Tibial artery (tissue), 4 donors: ENCODE measurements at regions not wholly inside any gene's neighbourhood (a gene's known extent, or its start where the extent isn't known, plus 50 kb on each side); places are given as distances from the start of the nearest gene placed in this dataset.

ENCODE experiments used
- DNase-seq, 2 donors: peaks; one replicate each; pipeline ENCODE4 v3.0.0-alpha.2; 2019
- H3K27ac ChIP-seq, 2 donors: fragments of 200-600 bp; sonication (generic) in 1 of 2; 1 replicate in 1 of 2; 2 replicates in 1 of 2; pipeline ENCODE4 v1.5.1; 2018 to 2019; ENCODE audit warnings: mild to moderate bottlenecking in 1 of 2
- H3K27me3 ChIP-seq, 2 donors: fragments of 200-600 bp; sonication (generic) in 1 of 2; one replicate each; pipeline versions ENCODE4 v1.5.1 to v1.6.0; 2016 to 2019
- H3K36me3 ChIP-seq, 3 donors: fragments of 200-600 bp; sonication (generic) in 2 of 3; one replicate each; pipeline ENCODE4 v1.5.1; 2016 to 2019; ENCODE audit warnings: mild to moderate bottlenecking in 2 of 3
- H3K4me1 ChIP-seq, 4 donors: fragments of 200-600 bp; sonication (generic) in 2 of 4; 1 replicate in 3 of 4; 2 replicates in 1 of 4; pipeline ENCODE4 v1.5.1; 2016 to 2019
- H3K4me3 ChIP-seq, 2 donors: fragments of 200-600 bp; sonication (generic) in 1 of 2; 1 replicate in 1 of 2; 2 replicates in 1 of 2; pipeline ENCODE4 v1.5.1; 2018 to 2019; ENCODE audit warnings: mild to moderate bottlenecking in 2 of 2
- H3K9me3 ChIP-seq, 3 donors: fragments of 200-600 bp; sonication (generic) in 1 of 3; one replicate each; pipeline ENCODE4 v1.5.1; 2016 to 2019
- intact Hi-C: fragments of 100-400 bp; cut with DNase I; formaldehyde crosslinking; loops from one replicate; pipeline ENCODE4 v1.15.0; 2023; ENCODE audit warnings: low total_unique reads
- TF ChIP-seq, protein P1 (sequence below), 2 experiments: fragments of 200-600 bp in 1 of 2; fragments of 450-650 bp in 1 of 2; IDR thresholded peaks; one replicate each; pipeline ENCODE4 v1.5.1; 2017 to 2019; ENCODE audit warnings: antibody characterized with exemption in 2 of 2, mild to moderate bottlenecking in 1 of 2, moderate library complexity in 1 of 2

DNA sequence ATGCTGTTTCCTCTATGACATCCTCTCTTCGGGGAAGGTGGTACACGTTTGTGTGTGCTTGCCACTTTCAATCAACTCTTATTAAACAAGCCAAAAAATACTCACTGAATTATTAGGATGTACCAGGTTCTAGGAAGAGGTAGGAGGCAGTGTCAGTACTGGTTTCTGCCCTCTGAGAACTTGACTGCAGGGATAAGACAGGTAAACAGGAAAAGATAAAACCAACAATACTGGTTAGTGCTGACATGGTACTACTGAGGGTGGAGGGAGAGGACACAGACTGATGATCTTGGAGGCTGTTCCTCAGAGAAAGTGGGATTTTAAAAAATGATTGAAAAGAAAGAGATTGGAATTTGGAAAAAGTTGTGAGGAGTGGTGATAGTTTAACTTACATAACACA is 295.2 kb upstream of the PWP1 start:
- intact Hi-C loops = no loop called here
- Histone ChIP-seq H3K27me3 (no peaks in the 10 kb centered on the region), H3K36me3 (no peaks in the 10 kb centered on the region), H3K9me3 (peaks cover 0 to 14% (median 8%) of the 10 kb centered on the region in 3 donors), H3K4me1 (no peaks in the 10 kb centered on the region), H3K4me3 (no peak overlapping the region), H3K27ac (no peak overlapping the region)
- TF ChIP-seq, protein P1, sequence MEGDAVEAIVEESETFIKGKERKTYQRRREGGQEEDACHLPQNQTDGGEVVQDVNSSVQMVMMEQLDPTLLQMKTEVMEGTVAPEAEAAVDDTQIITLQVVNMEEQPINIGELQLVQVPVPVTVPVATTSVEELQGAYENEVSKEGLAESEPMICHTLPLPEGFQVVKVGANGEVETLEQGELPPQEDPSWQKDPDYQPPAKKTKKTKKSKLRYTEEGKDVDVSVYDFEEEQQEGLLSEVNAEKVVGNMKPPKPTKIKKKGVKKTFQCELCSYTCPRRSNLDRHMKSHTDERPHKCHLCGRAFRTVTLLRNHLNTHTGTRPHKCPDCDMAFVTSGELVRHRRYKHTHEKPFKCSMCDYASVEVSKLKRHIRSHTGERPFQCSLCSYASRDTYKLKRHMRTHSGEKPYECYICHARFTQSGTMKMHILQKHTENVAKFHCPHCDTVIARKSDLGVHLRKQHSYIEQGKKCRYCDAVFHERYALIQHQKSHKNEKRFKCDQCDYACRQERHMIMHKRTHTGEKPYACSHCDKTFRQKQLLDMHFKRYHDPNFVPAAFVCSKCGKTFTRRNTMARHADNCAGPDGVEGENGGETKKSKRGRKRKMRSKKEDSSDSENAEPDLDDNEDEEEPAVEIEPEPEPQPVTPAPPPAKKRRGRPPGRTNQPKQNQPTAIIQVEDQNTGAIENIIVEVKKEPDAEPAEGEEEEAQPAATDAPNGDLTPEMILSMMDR (IDR thresholded peaks at IDR 0.05) = no peak
- no peak for DNase-seq

DNA sequence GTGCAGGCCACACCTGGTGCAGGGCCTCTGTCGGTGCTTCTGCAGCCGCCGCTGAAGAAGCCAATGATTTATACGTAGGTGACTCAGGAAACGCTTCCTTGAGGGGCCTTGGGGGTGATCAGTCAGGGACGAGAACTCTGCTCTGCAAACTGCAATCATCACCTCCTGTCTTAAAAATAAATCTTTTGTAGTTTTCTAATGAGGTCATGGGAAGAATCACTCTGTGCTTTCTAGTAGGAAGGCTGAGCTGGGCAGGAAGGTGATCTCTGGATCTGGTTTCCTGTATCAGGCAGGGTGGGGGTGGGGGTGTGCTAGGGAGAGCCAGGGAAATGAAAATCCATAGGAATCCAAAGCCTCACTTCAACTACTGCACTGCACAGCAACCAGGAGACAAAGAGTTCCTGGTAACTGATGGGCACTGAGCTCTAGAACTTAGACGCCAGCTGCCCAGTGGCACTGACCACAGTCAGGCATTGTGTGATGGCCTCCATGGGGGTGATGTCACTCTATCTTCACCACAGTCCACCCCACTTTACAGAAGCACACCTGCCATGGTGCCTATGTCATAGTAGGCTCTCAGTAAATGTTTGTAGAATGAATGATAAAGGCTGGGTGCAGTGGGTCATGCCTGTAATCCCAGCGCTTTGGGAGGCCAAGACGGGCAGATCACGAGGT is 292.4 kb upstream of the PWP1 start:
- Histone ChIP-seq H3K4me3 (no peak overlapping the region), H3K4me1 (no peaks in the 10 kb centered on the region), H3K36me3 (no peaks in the 10 kb centered on the region), H3K27ac (no peak overlapping the region), H3K27me3 (no peaks in the 10 kb centered on the region), H3K9me3 (peaks cover 0 to 14% (median 8%) of the 10 kb centered on the region in 3 donors)
- TF ChIP-seq, protein P1 (IDR thresholded peaks at IDR 0.05) = no peak
- intact Hi-C loops = no loop called here
- DNase-seq = no peak

GRCh38 chr12:107394693-107395092 is 290.9 kb upstream of the PWP1 start:
- Histone ChIP-seq H3K4me3 (no peak overlapping the region), H3K9me3 (peaks cover 0 to 6% (median under 1%) of the 10 kb centered on the region in 3 donors), H3K4me1 (no peaks in the 10 kb centered on the region), H3K27me3 (peaks cover 0 to 4% of the 10 kb centered on the region in 2 donors), H3K36me3 (no peaks in the 10 kb centered on the region), H3K27ac (no peak overlapping the region)
- TF ChIP-seq, protein P1 (IDR thresholded peaks at IDR 0.05) = no peak
- DNase-seq = no peak
- intact Hi-C loops = no loop called here

DNA sequence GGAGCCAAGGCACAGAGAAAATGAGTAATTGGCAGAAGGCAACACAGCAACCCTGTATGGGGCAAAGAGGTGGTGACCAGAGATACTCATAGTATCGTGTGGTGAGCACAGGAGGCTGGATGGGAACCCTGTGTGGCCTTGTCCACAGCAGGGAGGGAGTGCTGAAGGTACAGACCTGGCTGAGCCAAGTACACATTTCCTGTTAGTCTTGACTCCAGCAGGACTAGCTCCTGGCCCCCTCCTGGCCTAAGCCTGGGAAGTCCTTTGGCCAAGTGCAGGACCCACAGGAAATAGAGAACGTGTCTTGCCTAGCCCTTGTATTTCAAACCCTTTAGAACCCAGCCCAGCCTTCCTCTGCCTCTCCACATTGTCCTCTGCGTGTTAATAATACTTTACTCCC is 289.8 kb upstream of the PWP1 start:
- TF ChIP-seq, protein P1 (IDR thresholded peaks at IDR 0.05) = no peak
- Histone ChIP-seq H3K27me3 (peaks cover 0 to 9% of the 10 kb centered on the region in 2 donors), H3K4me1 (no peaks in the 10 kb centered on the region), H3K27ac (no peak overlapping the region), H3K4me3 (no peak overlapping the region), H3K9me3 (no peaks in the 10 kb centered on the region), H3K36me3 (no peaks in the 10 kb centered on the region)
- no peak for DNase-seq
- intact Hi-C loops = no loop called here

DNA sequence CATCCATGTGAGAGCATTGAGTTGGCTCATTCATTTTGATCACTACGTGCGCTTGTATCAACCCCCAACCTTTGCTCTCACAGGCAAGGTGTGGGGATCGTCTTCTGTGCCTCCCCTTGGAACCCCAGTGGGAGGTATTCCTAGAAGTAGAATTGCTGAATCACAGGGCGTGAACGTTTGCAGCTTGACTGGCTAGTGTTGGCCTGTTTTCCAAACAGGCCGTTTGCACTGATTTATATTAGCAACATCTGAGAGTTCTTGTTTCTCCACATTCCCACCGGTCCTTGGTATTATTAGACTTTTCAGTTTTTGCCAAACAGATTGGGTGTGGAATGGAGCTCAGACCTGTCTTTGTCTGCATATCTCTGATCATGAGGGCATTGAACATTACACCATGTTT is 288.6 kb upstream of the PWP1 start:
- Histone ChIP-seq H3K27ac (no peak overlapping the region), H3K4me3 (no peak overlapping the region), H3K4me1 (no peaks in the 10 kb centered on the region), H3K9me3 (no peaks in the 10 kb centered on the region), H3K27me3 (peaks cover 0 to 11% of the 10 kb centered on the region in 2 donors), H3K36me3 (no peaks in the 10 kb centered on the region)
- no peak for DNase-seq
- TF ChIP-seq, protein P1 (IDR thresholded peaks at IDR 0.05) = no peak
- intact Hi-C loops = no loop called here
